Embryonic facial prominence (tissue), 1 donor: ENCODE measurements at regions not wholly inside any gene's neighbourhood (a gene's known extent, or its start where the extent isn't known, plus 50 kb on each side); places are given as distances from the start of the nearest gene placed in this dataset.
"Not testable (repeated sequence)": the region's sequence is repeated elsewhere in the genome, so short reads cannot be mapped to it uniquely, and the experiment has no call there.

Experiments used
- DNase-seq: peaks from one replicate; pipeline ENCODE4 v3.0.0-alpha.2; 2016; ENCODE audit errors: extremely low spot score

- no peak for DNase-seq
Measured at GRCh38 chr4:125262502-125262901, 52.3 kb upstream of the FAT4 start.

GRCh38 chr4:125262079-125262478 is 52.7 kb upstream of the FAT4 start:
- no peak for DNase-seq

DNA sequence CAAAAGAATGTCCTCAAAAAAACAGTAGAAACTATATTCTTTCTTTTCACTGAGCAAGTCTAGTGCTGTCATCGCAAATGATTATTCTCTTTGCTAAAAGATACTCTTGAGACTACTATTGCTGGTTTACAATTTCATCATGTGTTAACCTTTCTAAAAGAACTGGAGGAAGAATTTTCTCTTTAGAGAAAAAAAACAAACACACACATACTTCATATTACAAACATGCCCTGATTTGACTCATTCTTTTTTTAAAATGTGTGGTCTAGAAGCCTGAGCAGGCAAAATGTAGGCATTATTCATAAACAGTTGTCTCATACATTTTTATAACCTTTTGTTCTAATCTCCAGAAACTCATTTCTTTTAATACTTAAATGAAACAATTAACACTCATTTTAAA is 60.6 kb upstream of the FAT4 start:
- DNase-seq = no peak

DNA sequence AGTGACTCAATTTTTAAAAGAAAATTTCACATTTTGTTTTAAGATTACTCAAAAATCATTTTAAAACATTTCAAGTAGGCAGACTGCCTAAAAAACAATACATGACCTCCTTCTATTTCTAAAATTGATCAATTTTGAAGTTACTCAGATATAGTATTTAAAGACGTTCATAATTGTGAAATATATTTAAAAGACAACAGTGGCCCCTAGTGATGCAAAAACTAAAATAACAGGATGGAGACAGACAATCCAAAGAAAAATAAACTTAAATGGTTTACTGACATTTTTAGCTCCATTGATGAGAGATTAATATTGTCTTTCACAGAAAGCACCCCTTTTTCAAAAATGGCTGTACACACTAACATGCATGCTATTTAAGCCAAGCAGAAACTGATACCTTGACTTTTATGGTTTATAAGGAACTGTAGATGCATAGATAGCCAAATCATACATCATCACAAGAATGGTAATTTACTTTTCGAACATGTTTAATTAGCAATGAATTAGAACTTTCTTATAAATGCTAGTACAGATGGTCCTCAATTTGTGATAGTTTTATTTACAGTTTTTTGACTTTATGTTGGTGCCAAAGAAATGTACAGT is 69.8 kb upstream of the FAT4 start:
- DNase-seq = no peak

- DNase-seq = no peak
Measured at GRCh38 chr4:125243789-125244397, 70.9 kb upstream of the FAT4 start.

DNA sequence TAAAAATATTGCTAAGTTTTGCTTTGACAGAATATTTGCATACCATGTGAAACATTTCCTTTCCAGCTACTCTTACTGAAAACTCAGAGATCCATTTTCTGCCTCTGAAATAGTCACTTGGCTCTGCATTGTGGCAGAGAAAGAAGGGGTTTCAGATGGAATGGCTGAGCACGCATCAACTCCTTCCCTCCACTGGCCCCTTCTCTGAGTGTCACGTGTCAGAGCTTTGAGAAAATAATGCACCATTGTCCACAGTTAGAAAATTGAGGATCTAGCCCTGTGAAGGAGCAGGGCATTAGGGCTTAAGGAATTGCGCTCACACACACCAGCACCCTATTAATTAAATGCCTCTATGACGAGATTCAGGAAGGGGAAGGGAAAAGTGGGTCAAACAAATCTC is 78.8 kb upstream of the FAT4 start:
- no peak for DNase-seq

DNA sequence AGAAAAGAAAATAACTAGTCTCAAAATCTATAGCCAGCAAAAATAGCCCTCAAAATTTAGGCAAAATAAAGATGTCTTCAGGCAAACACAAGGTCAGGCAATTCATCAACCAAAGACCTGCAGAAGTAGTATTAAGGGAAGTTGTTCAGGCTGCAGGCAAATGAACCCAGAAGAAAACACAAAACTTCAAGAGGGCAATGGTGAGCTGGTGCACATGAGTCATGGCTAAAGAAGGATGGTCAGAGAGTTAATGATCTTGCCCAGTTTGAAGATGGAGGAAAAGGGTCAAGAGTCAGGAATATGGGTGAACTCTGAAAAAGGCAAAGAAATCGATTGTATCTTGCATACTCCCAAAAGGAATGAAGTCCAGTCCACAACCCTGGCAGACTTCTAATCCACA is 83.1 kb upstream of the FAT4 start:
- DNase-seq = no peak

- no peak for DNase-seq
Measured at GRCh38 chr4:125229596-125230058, 85.1 kb upstream of the FAT4 start.

DNA sequence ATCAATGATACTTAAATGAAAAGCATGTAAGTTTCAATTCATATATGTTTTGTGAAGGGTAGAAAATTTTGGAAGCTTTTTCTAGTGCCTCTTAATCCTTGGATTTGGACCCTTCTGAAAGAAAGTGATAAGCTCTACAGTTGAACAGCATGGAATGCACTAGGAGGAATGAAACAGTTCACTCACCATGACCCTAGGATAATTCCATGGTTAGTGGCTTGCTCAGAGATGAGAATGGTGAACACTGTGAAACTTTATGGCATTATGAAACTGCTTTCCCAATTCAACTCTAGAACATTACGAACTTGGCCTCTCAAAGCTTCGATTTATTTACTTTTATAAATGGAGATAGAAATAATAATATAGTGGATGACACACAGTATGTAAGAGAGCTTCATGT is 88.9 kb upstream of the FAT4 start:
- no peak for DNase-seq

DNA sequence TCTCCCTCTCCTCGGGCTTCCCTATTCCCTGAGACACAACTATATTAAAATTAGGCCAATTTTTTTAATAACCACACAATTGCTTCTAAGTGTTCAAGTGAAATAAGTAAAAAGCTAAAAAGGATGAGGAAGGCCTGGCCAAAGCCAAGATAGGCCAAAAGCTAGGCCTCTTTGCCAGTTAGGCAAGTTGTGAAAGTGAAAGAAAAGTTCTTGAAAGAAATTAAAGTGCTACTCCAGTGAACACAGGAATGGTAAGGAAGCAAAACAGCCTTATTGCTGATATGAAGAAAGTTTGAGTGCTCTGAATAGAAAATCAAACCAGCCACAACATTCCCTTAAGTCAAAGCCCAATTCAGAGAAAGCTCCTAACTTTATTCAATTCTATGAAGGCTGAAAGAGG is 114.2 kb upstream of the FAT4 start:
- DNase-seq = no peak

DNA sequence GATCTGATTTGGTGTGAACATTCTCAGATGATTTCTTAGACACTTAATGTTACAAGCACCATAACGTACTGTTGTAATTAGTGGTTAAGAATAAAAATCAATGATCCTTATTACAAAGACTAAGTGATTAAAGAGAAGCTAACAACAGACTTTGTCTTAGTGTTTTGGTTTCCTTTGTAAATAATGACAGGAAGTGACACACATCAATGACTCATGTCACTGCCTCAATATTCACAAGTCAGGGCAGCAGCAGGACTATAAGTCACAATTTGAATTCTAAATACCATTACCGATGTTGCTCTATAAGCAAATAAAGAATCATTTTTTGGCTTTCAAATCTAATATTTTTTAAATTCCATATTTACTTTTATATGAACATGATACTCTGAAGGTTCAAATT is 115.8 kb upstream of the FAT4 start:
- no peak for DNase-seq

DNA sequence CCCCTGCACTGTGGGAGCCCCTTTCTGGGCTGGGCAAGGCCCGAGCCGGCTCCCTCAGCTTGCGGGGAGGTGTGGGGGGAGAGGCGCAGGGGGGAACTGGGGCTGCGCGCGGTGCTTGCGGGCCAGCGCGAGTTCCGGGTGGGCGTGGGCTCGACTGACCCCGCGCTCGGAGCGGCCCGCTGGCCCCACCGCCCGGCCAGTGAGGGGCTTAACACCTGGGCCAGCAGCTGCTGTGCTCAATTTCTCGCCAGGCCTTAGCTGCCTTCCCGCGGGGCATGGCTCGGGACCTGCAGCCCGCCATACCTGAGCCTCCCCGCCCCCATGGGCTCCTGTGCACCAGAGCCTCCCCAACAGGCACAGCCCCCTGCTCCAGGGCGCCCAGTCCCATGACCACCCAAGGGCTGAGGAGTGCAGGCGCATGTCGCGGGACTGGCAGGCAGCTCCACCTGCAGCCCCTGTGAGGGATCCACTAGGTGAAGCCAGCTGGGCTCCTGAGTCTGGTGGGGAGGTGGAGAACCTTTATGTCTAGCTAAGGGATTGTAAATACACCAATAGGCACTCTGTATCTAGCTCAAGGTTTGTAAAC is 122.8 kb upstream of the FAT4 start:
- DNase-seq = not testable (repeated sequence)

GRCh38 chr4:125191232-125191631 is 123.5 kb upstream of the FAT4 start:
- DNase-seq = no peak

DNA sequence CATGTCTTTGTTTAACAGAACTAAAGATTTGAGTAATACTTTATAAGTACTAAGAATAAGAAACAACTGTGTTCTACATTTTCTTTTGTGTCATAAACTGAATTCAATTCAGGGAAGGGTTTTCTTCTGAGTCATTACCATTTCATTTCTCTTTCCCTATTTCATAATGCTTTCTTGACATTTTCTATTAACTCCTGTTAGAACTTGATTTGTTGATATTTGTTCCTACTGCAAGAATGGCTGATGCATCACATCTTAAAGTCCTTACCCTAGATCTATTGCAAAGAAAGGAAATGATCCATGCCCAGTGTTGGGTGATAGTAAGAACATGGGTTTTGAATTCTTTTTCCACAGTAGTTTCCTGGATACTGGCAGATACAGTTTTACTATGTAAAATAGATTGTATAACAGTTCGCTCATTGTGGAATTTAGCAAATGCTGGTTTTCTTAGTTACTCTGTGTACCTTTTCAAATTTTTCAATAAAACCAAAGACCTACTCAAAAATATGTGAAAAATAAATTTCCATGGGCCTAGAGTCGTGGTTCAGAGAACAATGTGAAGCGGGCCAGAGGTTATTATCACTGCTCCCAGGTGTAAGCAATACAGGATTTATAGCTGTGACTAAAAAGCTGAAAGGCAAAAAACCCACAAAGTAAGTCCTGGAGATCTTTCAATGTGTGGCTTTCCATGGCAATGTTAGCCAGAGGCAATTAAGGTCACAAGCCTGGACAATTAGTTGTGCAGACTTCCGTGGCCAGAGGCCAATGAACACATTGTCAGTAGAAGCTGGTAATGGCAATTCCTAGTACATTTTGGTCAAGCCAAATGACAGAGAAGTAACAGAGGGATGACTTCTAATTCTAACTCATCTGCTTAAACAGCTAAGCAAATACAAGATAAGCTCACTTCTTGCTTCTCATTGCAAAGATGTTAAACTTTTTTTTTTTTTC is 127.3 kb upstream of the FAT4 start:
- no peak for DNase-seq

DNA sequence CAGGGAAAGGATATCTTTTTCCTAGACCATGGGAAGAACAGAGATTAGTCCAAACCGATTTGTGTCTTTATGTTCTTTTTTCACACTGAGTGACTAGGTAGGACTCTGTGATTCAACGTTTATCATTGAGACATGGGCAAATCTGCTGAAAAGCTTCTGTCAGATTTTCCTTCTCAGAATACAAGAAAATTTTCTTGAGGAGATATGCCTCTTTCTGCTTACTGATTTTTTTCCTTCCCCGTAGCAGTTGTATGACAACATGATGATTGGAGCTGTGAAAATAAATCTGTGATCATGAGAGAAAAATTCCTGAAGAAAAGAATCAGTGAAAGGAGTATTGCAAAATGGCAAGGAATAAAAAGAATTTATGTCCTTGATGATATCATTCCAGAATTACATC is 130.6 kb upstream of the FAT4 start:
- no peak for DNase-seq

DNA sequence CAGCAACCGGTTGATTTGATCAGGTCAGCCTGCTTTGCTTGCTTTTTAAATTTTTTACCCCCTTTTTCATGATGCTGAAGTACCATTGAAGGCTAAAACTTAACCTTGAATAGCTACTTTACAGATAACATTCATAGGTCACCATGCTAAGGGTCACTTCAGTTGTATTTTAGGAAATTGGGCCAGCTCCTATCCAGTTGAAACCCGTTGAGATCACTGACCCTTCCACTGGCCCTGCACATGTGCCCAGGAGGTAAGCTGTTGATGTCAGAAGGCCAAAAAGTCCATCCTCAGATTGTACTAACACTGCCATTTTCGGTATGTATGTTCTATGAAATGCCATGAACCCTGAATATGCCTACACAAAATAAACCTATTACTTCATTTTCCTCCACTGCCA is 133.0 kb upstream of the FAT4 start:
- DNase-seq = no peak

GRCh38 chr4:125179727-125180126 is 135.0 kb upstream of the FAT4 start:
- DNase-seq = no peak

DNA sequence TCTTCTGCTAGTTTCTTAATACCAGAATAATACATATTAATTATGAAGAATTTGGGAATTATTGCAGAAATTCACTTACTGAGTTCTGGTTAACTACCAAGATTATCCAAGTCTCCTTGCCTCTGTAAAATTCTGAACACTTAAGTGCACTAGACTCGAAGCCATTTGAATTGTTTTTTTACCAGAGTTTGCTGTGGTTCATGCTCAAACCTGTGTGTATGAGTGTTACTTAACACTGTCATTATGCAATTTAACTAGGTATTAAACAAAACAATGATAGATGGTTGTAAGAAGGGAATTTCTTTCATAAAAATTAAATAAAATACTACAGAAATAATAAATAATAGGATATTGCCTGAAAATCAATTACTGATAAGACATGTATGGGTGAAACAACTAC is 145.6 kb upstream of the FAT4 start:
- DNase-seq = no peak

- no peak for DNase-seq
Measured at GRCh38 chr4:125168531-125168930, 146.2 kb upstream of the FAT4 start.

DNA sequence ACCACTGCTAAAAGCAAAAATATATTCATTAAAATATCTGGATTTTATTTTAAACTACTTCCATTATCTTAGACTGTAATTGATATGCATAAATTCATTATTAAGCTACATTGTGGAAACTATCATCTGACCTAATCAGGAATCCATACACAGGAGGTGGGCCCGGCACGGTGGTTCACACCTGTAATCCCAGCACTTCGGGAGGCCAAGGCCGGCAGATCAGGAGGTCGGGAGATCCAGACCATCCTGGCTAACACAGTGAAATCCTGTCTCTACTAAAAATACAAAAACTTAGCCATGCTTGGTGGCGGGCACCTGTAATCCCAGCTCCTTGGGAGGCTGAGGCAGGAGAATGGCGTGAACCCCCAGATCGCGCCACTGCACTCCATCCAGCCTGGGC is 148.7 kb upstream of the FAT4 start:
- DNase-seq = not testable (repeated sequence)

DNA sequence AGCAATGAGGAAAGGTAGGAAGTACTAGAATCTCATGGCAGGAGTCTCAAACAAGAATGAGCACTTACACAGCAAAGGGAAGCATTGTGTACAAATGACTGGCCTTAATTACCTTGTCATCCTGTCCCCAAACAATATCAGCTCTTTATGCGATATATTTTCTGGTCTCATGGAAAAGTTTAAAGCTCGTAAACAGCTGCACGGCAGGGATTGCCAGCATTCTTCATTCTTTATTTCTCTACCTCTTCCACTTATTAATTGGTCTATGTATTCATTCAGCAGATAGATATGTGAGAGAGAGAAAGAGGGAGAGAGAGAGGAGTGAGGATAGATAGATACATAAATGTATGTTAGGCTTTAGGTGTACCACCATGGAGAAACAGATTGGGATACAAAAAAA is 155.8 kb upstream of the FAT4 start:
- no peak for DNase-seq

- no peak for DNase-seq
Measured at GRCh38 chr4:125155251-125155650, 159.5 kb upstream of the FAT4 start.
